ENCODE measurements at regions not wholly inside any gene's neighbourhood (a gene's known extent, or its start where the extent isn't known, plus 50 kb on each side); places are given as distances from the start of the nearest gene placed in this dataset.

DNA sequence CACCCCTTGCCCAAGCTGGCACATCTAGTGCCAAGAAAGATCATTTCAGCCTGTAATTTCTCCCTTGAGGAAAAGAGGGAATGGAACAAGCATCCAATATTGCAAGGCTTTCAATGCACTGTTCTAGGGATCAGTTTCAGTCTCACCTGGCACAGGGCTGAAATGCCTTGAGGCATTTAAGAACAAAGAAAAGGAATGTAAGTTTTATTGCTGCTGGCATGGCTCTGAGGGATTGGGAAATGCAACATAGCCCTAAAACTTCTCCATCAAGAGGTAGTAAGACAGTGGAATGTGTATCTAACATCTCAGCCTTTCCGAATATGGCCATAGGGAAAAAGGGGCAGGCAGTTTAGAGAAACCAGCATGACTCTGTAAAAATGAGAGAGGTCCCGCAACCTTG is 732.6 kb upstream of the LCORL start (continued):
- TF ChIP-seq REST (IDR thresholded peaks at IDR 0.05; ENCODE audit: low read depth, low read length) (no peak), TEAD4 (IDR thresholded peaks at IDR 0.05; ENCODE audit: borderline replicate concordance, insufficient read depth) (no peak)

DNA sequence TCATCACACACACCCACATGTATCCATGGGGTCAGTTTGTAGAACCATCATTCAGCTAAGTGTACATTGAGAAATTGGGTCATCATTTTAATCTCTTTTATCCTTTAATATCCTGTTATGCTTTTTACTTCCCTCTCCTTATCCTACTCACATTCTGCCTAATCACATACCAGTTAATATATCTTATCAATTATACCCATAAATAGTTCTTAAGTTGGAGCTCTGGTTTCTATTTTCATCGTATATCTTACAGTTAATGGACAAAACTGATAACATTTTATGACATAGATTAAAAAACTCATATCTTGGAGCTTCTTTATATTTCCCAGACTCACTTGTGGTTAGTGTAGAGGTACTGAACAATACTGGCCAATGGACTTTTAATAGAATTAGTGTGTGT is 729.5 kb upstream of the LCORL start:
- no peaks in the 10 kb centered on the region for H3K36me3 ChIP-seq (replicated peaks in 1 of 2; ENCODE audit: control insufficient read depth in 1 of 2, insufficient read depth in 2 of 2, low read length in 1 of 2)
- H4K20me1 ChIP-seq (ENCODE audit: insufficient read depth): no peaks in the 10 kb centered on the region
- TF ChIP-seq FOXJ3 (CRISPR knock-in tag; IDR thresholded peaks at IDR 0.05) (no peak), POLR2AphosphoS5 (IDR thresholded peaks at IDR 0.05; ENCODE audit: low read depth, low read length) (no peak), JUND (IDR thresholded peaks at IDR 0.05) (no peak), ZBTB33 (IDR thresholded peaks at IDR 0.05; ENCODE audit: borderline replicate concordance, low read depth) (no peak), IRF3 (IDR thresholded peaks at IDR 0.05; ENCODE audit: low read depth, low read length) (no peak), NFIC (IDR thresholded peaks at IDR 0.05; ENCODE audit: borderline replicate concordance) (no peak), TEAD4 (IDR thresholded peaks at IDR 0.05; ENCODE audit: borderline replicate concordance, insufficient read depth) (no peak), RAD21 (IDR thresholded peaks at IDR 0.05; ENCODE audit: low read length) (no peak), CHD2 (IDR thresholded peaks at IDR 0.05; ENCODE audit: low read length, partially characterized antibody) (no peak), FOXM1 (IDR thresholded peaks at IDR 0.05; ENCODE audit: low read depth) (no peak), MAX (IDR thresholded peaks at IDR 0.05; ENCODE audit: low read depth) (no peak), EP300 (IDR thresholded peaks at IDR 0.05; ENCODE audit: borderline replicate concordance in 1 of 2, low read depth in 1 of 2, low read length in 1 of 2) (no peak), GABPA (IDR thresholded peaks at IDR 0.05; ENCODE audit: low read depth) (no peak), ELF1 (IDR thresholded peaks at IDR 0.05) (no peak), RXRA (IDR thresholded peaks at IDR 0.05; ENCODE audit: borderline replicate concordance, low read depth) (no peak), REST (IDR thresholded peaks at IDR 0.05; ENCODE audit: low read depth, low read length) (no peak), TCF12 (IDR thresholded peaks at IDR 0.05) (no peak), FOSL2 (IDR thresholded peaks at IDR 0.05; ENCODE audit: borderline replicate concordance, low read depth) (no peak), PBX3 (IDR thresholded peaks at IDR 0.05) (no peak)
- TF ChIP-seq, protein P1, sequence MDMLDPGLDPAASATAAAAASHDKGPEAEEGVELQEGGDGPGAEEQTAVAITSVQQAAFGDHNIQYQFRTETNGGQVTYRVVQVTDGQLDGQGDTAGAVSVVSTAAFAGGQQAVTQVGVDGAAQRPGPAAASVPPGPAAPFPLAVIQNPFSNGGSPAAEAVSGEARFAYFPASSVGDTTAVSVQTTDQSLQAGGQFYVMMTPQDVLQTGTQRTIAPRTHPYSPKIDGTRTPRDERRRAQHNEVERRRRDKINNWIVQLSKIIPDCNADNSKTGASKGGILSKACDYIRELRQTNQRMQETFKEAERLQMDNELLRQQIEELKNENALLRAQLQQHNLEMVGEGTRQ (IDR thresholded peaks at IDR 0.05; ENCODE audit: borderline replicate concordance, low read depth, low read length): no peak
- no peaks in the 10 kb centered on the region for H3K9me2 ChIP-seq
- POLR2A ChIA-PET: no interaction called here
- H3K9me3 ChIP-seq: no peaks in the 10 kb centered on the region
- WGBS (ENCODE audit: low lambda C conversion rate): 0% methylated on average over 1 of the region's 1 CpG
- no peaks in the 10 kb centered on the region for H3F3A ChIP-seq (replicated peaks; ENCODE audit: insufficient read depth)
- H3K4me2 ChIP-seq: no peak overlapping the region
- CTCF ChIA-PET: no interaction called here
- no peak overlapping the region for H3K4me3 ChIP-seq (ENCODE audit: low read depth in 2 of 2, low read length in 1 of 2)
- H3K27me3 ChIP-seq (ENCODE audit: insufficient read depth): no peaks in the 10 kb centered on the region
- H3K27ac ChIP-seq (ENCODE audit: low read depth in 2 of 2, low read length in 1 of 2): no peak overlapping the region
- DNase-seq: no peak
- no peak overlapping the region for H2AFZ ChIP-seq (ENCODE audit: low read depth)
- no peaks in the 10 kb centered on the region for H3K79me2 ChIP-seq (ENCODE audit: insufficient read depth)
- no peaks in the 10 kb centered on the region for H3K4me1 ChIP-seq (ENCODE audit: control insufficient read depth in 1 of 2, insufficient read depth in 2 of 2, low read depth in 1 of 2, low read length in 1 of 2)
- no peak overlapping the region for H3K9ac ChIP-seq

Data from SK-N-SH (cell line).